ENCODE measurements at regions not wholly inside any gene's neighbourhood (a gene's known extent, or its start where the extent isn't known, plus 50 kb on each side); places are given as distances from the start of the nearest gene placed in this dataset.
A peak's percentile ranks its signal among the peaks of the same experiment; 100 is the strongest.

DNA sequence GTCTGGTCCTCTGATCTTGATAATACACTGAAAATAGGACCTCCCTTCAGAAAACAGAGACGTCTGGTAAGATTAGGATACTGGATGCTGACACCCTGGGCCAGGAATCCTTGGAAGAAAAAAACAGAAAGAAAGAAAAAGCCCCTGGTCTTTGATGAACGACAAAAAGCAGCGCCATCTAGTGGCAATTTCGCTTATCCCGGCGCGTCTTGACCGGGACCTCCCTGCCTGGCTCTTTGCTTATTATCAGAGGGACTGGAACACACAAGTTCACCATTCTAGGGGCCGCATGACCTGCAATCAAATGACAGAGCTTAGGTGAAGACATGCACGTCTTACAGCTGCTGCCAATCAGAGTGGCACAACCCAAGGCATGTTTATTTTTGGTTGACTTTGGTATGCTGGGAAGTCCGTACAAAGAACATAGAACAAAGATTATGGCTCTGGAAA, 114.9 kb upstream of the NFIB start:
- TF ChIP-seq, protein P1, sequence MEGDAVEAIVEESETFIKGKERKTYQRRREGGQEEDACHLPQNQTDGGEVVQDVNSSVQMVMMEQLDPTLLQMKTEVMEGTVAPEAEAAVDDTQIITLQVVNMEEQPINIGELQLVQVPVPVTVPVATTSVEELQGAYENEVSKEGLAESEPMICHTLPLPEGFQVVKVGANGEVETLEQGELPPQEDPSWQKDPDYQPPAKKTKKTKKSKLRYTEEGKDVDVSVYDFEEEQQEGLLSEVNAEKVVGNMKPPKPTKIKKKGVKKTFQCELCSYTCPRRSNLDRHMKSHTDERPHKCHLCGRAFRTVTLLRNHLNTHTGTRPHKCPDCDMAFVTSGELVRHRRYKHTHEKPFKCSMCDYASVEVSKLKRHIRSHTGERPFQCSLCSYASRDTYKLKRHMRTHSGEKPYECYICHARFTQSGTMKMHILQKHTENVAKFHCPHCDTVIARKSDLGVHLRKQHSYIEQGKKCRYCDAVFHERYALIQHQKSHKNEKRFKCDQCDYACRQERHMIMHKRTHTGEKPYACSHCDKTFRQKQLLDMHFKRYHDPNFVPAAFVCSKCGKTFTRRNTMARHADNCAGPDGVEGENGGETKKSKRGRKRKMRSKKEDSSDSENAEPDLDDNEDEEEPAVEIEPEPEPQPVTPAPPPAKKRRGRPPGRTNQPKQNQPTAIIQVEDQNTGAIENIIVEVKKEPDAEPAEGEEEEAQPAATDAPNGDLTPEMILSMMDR (conservative IDR thresholded peaks at IDR 0.05; ENCODE audit: low read depth in 2 of 2): peak; percentile 82 to 84
- TF ChIP-seq ZNF331 (CRISPR knock-in tag; IDR thresholded peaks at IDR 0.05; ENCODE audit: low read depth): no peak
- TF ChIP-seq CREB1 (CRISPR knock-in tag; IDR thresholded peaks at IDR 0.05; ENCODE audit: low read depth): no peak
- TF ChIP-seq, protein P2, sequence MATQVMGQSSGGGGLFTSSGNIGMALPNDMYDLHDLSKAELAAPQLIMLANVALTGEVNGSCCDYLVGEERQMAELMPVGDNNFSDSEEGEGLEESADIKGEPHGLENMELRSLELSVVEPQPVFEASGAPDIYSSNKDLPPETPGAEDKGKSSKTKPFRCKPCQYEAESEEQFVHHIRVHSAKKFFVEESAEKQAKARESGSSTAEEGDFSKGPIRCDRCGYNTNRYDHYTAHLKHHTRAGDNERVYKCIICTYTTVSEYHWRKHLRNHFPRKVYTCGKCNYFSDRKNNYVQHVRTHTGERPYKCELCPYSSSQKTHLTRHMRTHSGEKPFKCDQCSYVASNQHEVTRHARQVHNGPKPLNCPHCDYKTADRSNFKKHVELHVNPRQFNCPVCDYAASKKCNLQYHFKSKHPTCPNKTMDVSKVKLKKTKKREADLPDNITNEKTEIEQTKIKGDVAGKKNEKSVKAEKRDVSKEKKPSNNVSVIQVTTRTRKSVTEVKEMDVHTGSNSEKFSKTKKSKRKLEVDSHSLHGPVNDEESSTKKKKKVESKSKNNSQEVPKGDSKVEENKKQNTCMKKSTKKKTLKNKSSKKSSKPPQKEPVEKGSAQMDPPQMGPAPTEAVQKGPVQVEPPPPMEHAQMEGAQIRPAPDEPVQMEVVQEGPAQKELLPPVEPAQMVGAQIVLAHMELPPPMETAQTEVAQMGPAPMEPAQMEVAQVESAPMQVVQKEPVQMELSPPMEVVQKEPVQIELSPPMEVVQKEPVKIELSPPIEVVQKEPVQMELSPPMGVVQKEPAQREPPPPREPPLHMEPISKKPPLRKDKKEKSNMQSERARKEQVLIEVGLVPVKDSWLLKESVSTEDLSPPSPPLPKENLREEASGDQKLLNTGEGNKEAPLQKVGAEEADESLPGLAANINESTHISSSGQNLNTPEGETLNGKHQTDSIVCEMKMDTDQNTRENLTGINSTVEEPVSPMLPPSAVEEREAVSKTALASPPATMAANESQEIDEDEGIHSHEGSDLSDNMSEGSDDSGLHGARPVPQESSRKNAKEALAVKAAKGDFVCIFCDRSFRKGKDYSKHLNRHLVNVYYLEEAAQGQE (IDR thresholded peaks at IDR 0.05; ENCODE audit: unreplicated experiment): no peak
- no peak for TF ChIP-seq EZH2 (IDR thresholded peaks at IDR 0.05; ENCODE audit: low read depth, unreplicated experiment)
- TF ChIP-seq POLR2AphosphoS5 (IDR thresholded peaks at IDR 0.05; ENCODE audit: low read depth): no peak
- TF ChIP-seq ZNF114 (CRISPR knock-in tag; IDR thresholded peaks at IDR 0.05): no peak
- TF ChIP-seq EZH2phosphoT487 (IDR thresholded peaks at IDR 0.05; ENCODE audit: unreplicated experiment): no peak
- TF ChIP-seq JUNB (IDR thresholded peaks at IDR 0.05; ENCODE audit: unreplicated experiment): no peak
